ENCODE measurements at regions not wholly inside any gene's neighbourhood (a gene's known extent, or its start where the extent isn't known, plus 50 kb on each side); places are given as distances from the start of the nearest gene placed in this dataset.

GRCh38 chr12:4858386-4858785, 51.3 kb upstream of the KCNA1 start:
- no peak for DNase-seq (ENCODE audit: low read depth)

GRCh38 chr12:4859478-4860210, 50.1 kb upstream of the KCNA1 start:
- DNase-seq (ENCODE audit: low read depth), result no peak

Measured in forelimb muscle (tissue), 1 donor.